Esophagus squamous epithelium (tissue), 5 donors: ENCODE measurements at regions not wholly inside any gene's neighbourhood (a gene's known extent, or its start where the extent isn't known, plus 50 kb on each side); places are given as distances from the start of the nearest gene placed in this dataset.

Source experiments
- DNase-seq: peaks from one replicate; lab custom pipeline; 2025; lab: John Stamatoyannopoulos, UW
- H3K27ac ChIP-seq, 4 donors: fragments of 200-600 bp; sonication (generic); one replicate each; pipeline ENCODE4 v1.5.1; 2016 to 2019; ENCODE audit warnings: mild to moderate bottlenecking in 1 of 4
- H3K27me3 ChIP-seq, 4 donors: fragments of 200-600 bp; sonication (generic); 1 replicate in 3 of 4; 2 replicates in 1 of 4; pipeline versions ENCODE4 v1.5.1 to v1.6.0; 2017 to 2021; ENCODE audit warnings: antibody characterized with exemption in 1 of 4
- H3K36me3 ChIP-seq, 3 donors: fragments of 200-600 bp; sonication (generic); one replicate each; pipeline ENCODE4 v1.5.1; 2016 to 2019
- H3K4me1 ChIP-seq, 3 donors: fragments of 200-600 bp; sonication (generic); one replicate each; pipeline ENCODE4 v1.5.1; 2017 to 2019
- H3K4me3 ChIP-seq, 4 donors: fragments of 200-600 bp; sonication (generic); 1 replicate in 3 of 4; 2 replicates in 1 of 4; pipeline ENCODE4 v1.5.1; 2016 to 2019; ENCODE audit warnings: mild to moderate bottlenecking in 2 of 4, moderate library complexity in 1 of 4
- H3K9me3 ChIP-seq, 3 donors: fragments of 200-600 bp; sonication (generic); one replicate each; pipeline ENCODE4 v1.5.1; 2016 to 2019
- CTCF ChIP-seq, 6 experiments: fragments of 450-650 bp in 4 of 6; fragments of 200-600 bp in 2 of 6; sonication (generic) in 2 of 6; IDR thresholded peaks; one replicate each; pipeline ENCODE4 v1.5.1; 2016 to 2019; ENCODE audit warnings: antibody characterized with exemption in 6 of 6, mild to moderate bottlenecking in 4 of 6, moderate library complexity in 4 of 6
- POLR2A ChIP-seq, 4 donors: fragments of 450-650 bp; IDR thresholded peaks; one replicate each; pipeline ENCODE4 v1.6.1; 2017; ENCODE audit warnings: antibody characterized with exemption in 4 of 4, mild to moderate bottlenecking in 4 of 4, moderate library complexity in 3 of 4
- WGBS, 2 donors: methylation state at CpG; one replicate each; pipeline ENCODE4 v1.1.5; 2018; 5-methylcytosine and 5-hydroxymethylcytosine counted together
- intact Hi-C: fragments of 100-400 bp; cut with DNase I; formaldehyde crosslinking; loops from one replicate; pipeline ENCODE4 v1.15.0; 2022
- donor health status: DM: yes; HTN: yes; CAD: no.

- no peaks in the 10 kb centered on the region for H3K4me1 ChIP-seq
- no peaks in the 10 kb centered on the region for H3K36me3 ChIP-seq
- intact Hi-C loops: no loop called here
- no peak for DNase-seq
- no peaks in the 10 kb centered on the region for H3K27me3 ChIP-seq
- H3K4me3 ChIP-seq: no peak overlapping the region
- TF ChIP-seq POLR2A (IDR thresholded peaks at IDR 0.05) (no peak), CTCF (IDR thresholded peaks at IDR 0.05) (no peak)
- 75 to 80% methylated on average over 1 of the region's 1 CpG for WGBS, 2 donors
- H3K9me3 ChIP-seq: no peaks in the 10 kb centered on the region
- H3K27ac ChIP-seq: no peak overlapping the region
Observed at GRCh38 chr1:106232128-106232527, 824.3 kb upstream of the PRMT6 start.

- 68 to 77% methylated on average over 2 of the region's 2 CpGs for WGBS, 2 donors
- Histone ChIP-seq H3K9me3 (no peaks in the 10 kb centered on the region), H3K36me3 (no peaks in the 10 kb centered on the region), H3K27ac (no peak overlapping the region), H3K4me3 (no peak overlapping the region), H3K4me1 (no peaks in the 10 kb centered on the region), H3K27me3 (no peaks in the 10 kb centered on the region)
- intact Hi-C loops: no loop called here
- TF ChIP-seq CTCF (IDR thresholded peaks at IDR 0.05) (no peak), POLR2A (IDR thresholded peaks at IDR 0.05) (no peak)
- no peak for DNase-seq
Observed at GRCh38 chr1:106233511-106233910, 823.0 kb upstream of the PRMT6 start.

GRCh38 chr1:106249365-106249764, 807.1 kb upstream of the PRMT6 start:
- Histone ChIP-seq H3K36me3 (no peaks in the 10 kb centered on the region), H3K27ac (no peak overlapping the region), H3K27me3 (no peaks in the 10 kb centered on the region), H3K4me3 (no peak overlapping the region), H3K4me1 (no peaks in the 10 kb centered on the region), H3K9me3 (no peaks in the 10 kb centered on the region)
- intact Hi-C loops: no loop called here
- DNase-seq: no peak
- no peak for TF ChIP-seq POLR2A (IDR thresholded peaks at IDR 0.05)
- no peak for TF ChIP-seq CTCF (IDR thresholded peaks at IDR 0.05)

GRCh38 chr1:106249810-106250209, 806.7 kb upstream of the PRMT6 start:
- WGBS, 2 donors: 64 to 81% methylated on average over 4 to 5 of the region's 5 CpGs
- intact Hi-C loops: no loop called here
- no peak for TF ChIP-seq POLR2A (IDR thresholded peaks at IDR 0.05)
- TF ChIP-seq CTCF (IDR thresholded peaks at IDR 0.05): no peak

GRCh38 chr1:106254748-106255147, 801.7 kb upstream of the PRMT6 start:
- 65% methylated on average over 1 of the region's 1 CpG for whole genome bisulfite sequencing, 2 donors

More at GRCh38 chr1:106249810-106250209, 806.7 kb upstream of the PRMT6 start:
- no peaks in the 10 kb centered on the region for H3K36me3 ChIP-seq
- no peak overlapping the region for H3K27ac ChIP-seq
- H3K9me3 ChIP-seq: no peaks in the 10 kb centered on the region
- no peak for DNase-seq
- H3K4me3 ChIP-seq: no peak overlapping the region
- no peaks in the 10 kb centered on the region for H3K4me1 ChIP-seq
- H3K27me3 ChIP-seq: no peaks in the 10 kb centered on the region

More at GRCh38 chr1:106254748-106255147, 801.7 kb upstream of the PRMT6 start:
- no peak overlapping the region for H3K27ac ChIP-seq
- no peak for TF ChIP-seq POLR2A (IDR thresholded peaks at IDR 0.05)
- no peak for TF ChIP-seq CTCF (IDR thresholded peaks at IDR 0.05)
- no peaks in the 10 kb centered on the region for H3K4me1 ChIP-seq
- H3K4me3 ChIP-seq: no peak overlapping the region
- no peaks in the 10 kb centered on the region for H3K27me3 ChIP-seq
- H3K36me3 ChIP-seq: no peaks in the 10 kb centered on the region
- intact Hi-C loops: no loop called here
- DNase-seq: no peak
- H3K9me3 ChIP-seq: no peaks in the 10 kb centered on the region
